ENCODE measurements at regions not wholly inside any gene's neighbourhood (a gene's known extent, or its start where the extent isn't known, plus 50 kb on each side); places are given as distances from the start of the nearest gene placed in this dataset.

GRCh38 chr6:885051-885590, 192.2 kb upstream of the EXOC2 start:
- Mint-ChIP-seq H3K36me3 (ENCODE audit: unreplicated experiment) (no peaks in the 10 kb centered on the region), H3K27ac (ENCODE audit: unreplicated experiment) (no peak overlapping the region), H3K4me3 (ENCODE audit: unreplicated experiment) (no peak overlapping the region), H3K9me3 (ENCODE audit: unreplicated experiment) (peaks cover 7% of the 10 kb centered on the region), H3K4me1 (ENCODE audit: unreplicated experiment) (no peaks in the 10 kb centered on the region), H3K27me3 (ENCODE audit: unreplicated experiment) (no peaks in the 10 kb centered on the region)
- DNase-seq (ENCODE audit: extremely low spot score, unreplicated experiment), result no peak
- TF ChIP-seq, protein P1, sequence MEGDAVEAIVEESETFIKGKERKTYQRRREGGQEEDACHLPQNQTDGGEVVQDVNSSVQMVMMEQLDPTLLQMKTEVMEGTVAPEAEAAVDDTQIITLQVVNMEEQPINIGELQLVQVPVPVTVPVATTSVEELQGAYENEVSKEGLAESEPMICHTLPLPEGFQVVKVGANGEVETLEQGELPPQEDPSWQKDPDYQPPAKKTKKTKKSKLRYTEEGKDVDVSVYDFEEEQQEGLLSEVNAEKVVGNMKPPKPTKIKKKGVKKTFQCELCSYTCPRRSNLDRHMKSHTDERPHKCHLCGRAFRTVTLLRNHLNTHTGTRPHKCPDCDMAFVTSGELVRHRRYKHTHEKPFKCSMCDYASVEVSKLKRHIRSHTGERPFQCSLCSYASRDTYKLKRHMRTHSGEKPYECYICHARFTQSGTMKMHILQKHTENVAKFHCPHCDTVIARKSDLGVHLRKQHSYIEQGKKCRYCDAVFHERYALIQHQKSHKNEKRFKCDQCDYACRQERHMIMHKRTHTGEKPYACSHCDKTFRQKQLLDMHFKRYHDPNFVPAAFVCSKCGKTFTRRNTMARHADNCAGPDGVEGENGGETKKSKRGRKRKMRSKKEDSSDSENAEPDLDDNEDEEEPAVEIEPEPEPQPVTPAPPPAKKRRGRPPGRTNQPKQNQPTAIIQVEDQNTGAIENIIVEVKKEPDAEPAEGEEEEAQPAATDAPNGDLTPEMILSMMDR (IDR thresholded peaks at IDR 0.05), result no peak

- TF ChIP-seq, protein P1 (IDR thresholded peaks at IDR 0.05), result no peak
- H3K27me3 Mint-ChIP-seq (ENCODE audit: unreplicated experiment), result no peaks in the 10 kb centered on the region
- H3K36me3 Mint-ChIP-seq (ENCODE audit: unreplicated experiment), result no peaks in the 10 kb centered on the region
- H3K27ac Mint-ChIP-seq (ENCODE audit: unreplicated experiment), result no peak overlapping the region
- no peaks in the 10 kb centered on the region for H3K4me1 Mint-ChIP-seq (ENCODE audit: unreplicated experiment)
- no peak for DNase-seq (ENCODE audit: extremely low spot score, unreplicated experiment)
- H3K9me3 Mint-ChIP-seq (ENCODE audit: unreplicated experiment), result peaks cover 7% of the 10 kb centered on the region
- no peak overlapping the region for H3K4me3 Mint-ChIP-seq (ENCODE audit: unreplicated experiment)
Measured at GRCh38 chr6:884570-884969, 191.6 kb upstream of the EXOC2 start.

GRCh38 chr6:882084-882598, 189.2 kb upstream of the EXOC2 start:
- no peak overlapping the region for H3K27ac Mint-ChIP-seq (ENCODE audit: unreplicated experiment)
- H3K9me3 Mint-ChIP-seq (ENCODE audit: unreplicated experiment), result peaks cover 6% of the 10 kb centered on the region
- no peaks in the 10 kb centered on the region for H3K4me1 Mint-ChIP-seq (ENCODE audit: unreplicated experiment)
- H3K4me3 Mint-ChIP-seq (ENCODE audit: unreplicated experiment), result no peak overlapping the region
- TF ChIP-seq, protein P1 (IDR thresholded peaks at IDR 0.05), result no peak
- no peak for DNase-seq (ENCODE audit: extremely low spot score, unreplicated experiment)
- H3K36me3 Mint-ChIP-seq (ENCODE audit: unreplicated experiment), result no peaks in the 10 kb centered on the region
- H3K27me3 Mint-ChIP-seq (ENCODE audit: unreplicated experiment), result no peaks in the 10 kb centered on the region

GRCh38 chr6:878179-878578, 185.2 kb upstream of the EXOC2 start:
- no peaks in the 10 kb centered on the region for H3K9me3 Mint-ChIP-seq (ENCODE audit: unreplicated experiment)
- no peaks in the 10 kb centered on the region for H3K4me1 Mint-ChIP-seq (ENCODE audit: unreplicated experiment)
- TF ChIP-seq, protein P1 (IDR thresholded peaks at IDR 0.05), result no peak
- no peaks in the 10 kb centered on the region for H3K36me3 Mint-ChIP-seq (ENCODE audit: unreplicated experiment)
- DNase-seq (ENCODE audit: extremely low spot score, unreplicated experiment), result no peak
- H3K27me3 Mint-ChIP-seq (ENCODE audit: unreplicated experiment), result no peaks in the 10 kb centered on the region
- no peak overlapping the region for H3K27ac Mint-ChIP-seq (ENCODE audit: unreplicated experiment)
- no peak overlapping the region for H3K4me3 Mint-ChIP-seq (ENCODE audit: unreplicated experiment)

DNA sequence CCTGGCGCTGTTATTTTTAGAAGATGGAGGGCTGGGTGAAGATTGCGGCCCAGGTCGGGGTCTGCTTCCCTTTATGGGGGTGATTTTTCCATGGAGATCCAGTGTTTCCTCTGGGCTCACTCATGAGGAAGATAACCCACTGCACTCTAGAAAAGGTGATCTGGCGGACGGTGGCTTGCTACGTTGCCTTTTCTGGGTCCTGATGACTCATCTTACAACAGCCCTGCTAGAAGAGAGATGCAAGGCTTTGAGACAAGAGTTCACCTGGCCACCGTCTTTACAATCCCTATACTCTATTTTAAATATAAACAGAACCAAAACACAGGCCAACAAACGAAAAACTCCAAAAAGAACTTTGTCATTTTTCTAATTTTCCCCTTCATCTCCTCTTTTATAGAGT, 182.1 kb upstream of the EXOC2 start:
- H3K27me3 Mint-ChIP-seq (ENCODE audit: unreplicated experiment), result no peaks in the 10 kb centered on the region
- DNase-seq (ENCODE audit: extremely low spot score, unreplicated experiment), result no peak
- no peaks in the 10 kb centered on the region for H3K36me3 Mint-ChIP-seq (ENCODE audit: unreplicated experiment)
- no peaks in the 10 kb centered on the region for H3K4me1 Mint-ChIP-seq (ENCODE audit: unreplicated experiment)
- TF ChIP-seq, protein P1 (IDR thresholded peaks at IDR 0.05), result no peak
- H3K4me3 Mint-ChIP-seq (ENCODE audit: unreplicated experiment), result no peak overlapping the region
- no peaks in the 10 kb centered on the region for H3K9me3 Mint-ChIP-seq (ENCODE audit: unreplicated experiment)
- no peak overlapping the region for H3K27ac Mint-ChIP-seq (ENCODE audit: unreplicated experiment)

All from osteocyte (in vitro differentiated cells).